OCI-LY7 (cell line): ENCODE measurements at regions not wholly inside any gene's neighbourhood (a gene's known extent, or its start where the extent isn't known, plus 50 kb on each side); places are given as distances from the start of the nearest gene placed in this dataset.
"Not testable (repeated sequence)": the region's sequence is repeated elsewhere in the genome, so short reads cannot be mapped to it uniquely, and the experiment has no call there.

Experiments used
- BruUV-seq: library from RNA; stranded (reverse); fragments of 400-500 nt; replicated peaks from 2 replicates; lab custom pipeline; 2021; lab: Mats Ljungman, UMichigan
- CTCF ChIA-PET: fragments of 300-600 bp; sonication (Branson Sonifier 250); formaldehyde crosslinking; loops from one replicate; lab custom pipeline; 2022; ENCODE audit warnings: antibody characterized with exemption; ENCODE audit not compliant: unreplicated experiment; lab: Charles Lee
- POLR2A ChIA-PET: fragments of 300-600 bp; sonication (Branson Sonifier 250); formaldehyde crosslinking; loops from one replicate; lab custom pipeline; 2022; ENCODE audit warnings: antibody characterized with exemption; lab: Charles Lee
- DNase-seq: peaks from one replicate; pipeline ENCODE4 v3.0.0-alpha.2; 2015; ENCODE audit warnings: low spot score
- H2AFZ ChIP-seq: fragments of 200-600 bp; sonication (generic), shearing (Covaris generic); 2 replicates; pipeline ENCODE4 v1.6.1; 2014; ENCODE audit warnings: mild to moderate bottlenecking, antibody characterized with exemption, low read length, moderate library complexity
- H3K27ac ChIP-seq: fragments of 200-600 bp; sonication (generic); 2 replicates; pipeline ENCODE4 v1.5.1; 2014; ENCODE audit warnings: mixed run types, low read depth, mild to moderate bottlenecking, moderate library complexity, low read length, inconsistent platforms; ENCODE audit not compliant: poor library complexity, severe bottlenecking
- H3K36me3 ChIP-seq: fragments of 200-600 bp; sonication (generic); 2 replicates; pipeline ENCODE4 v1.6.1; 2014; ENCODE audit warnings: mild to moderate bottlenecking, antibody characterized with exemption, low read length, moderate library complexity, mixed read lengths; ENCODE audit not compliant: insufficient read depth
- H3K4me1 ChIP-seq: fragments of 200-600 bp; sonication (generic); 2 replicates; pipeline ENCODE4 v1.5.1; 2014; ENCODE audit warnings: mild to moderate bottlenecking, low read length; ENCODE audit not compliant: insufficient read depth, poor library complexity, severe bottlenecking
- H3K4me2 ChIP-seq: fragments of 200-600 bp; sonication (generic); 2 replicates; pipeline ENCODE4 v1.6.1; 2014; ENCODE audit warnings: mild to moderate bottlenecking, low read length
- H3K4me3 ChIP-seq: fragments of 200-600 bp; sonication (generic); 2 replicates; pipeline ENCODE4 v1.5.1; 2014; ENCODE audit warnings: mild to moderate bottlenecking, low read depth, low read length; ENCODE audit not compliant: poor library complexity, severe bottlenecking
- H3K79me2 ChIP-seq: fragments of 200-600 bp; sonication (generic); 2 replicates; pipeline ENCODE4 v1.6.1; 2016; ENCODE audit warnings: low read depth, mild to moderate bottlenecking, low read length, moderate library complexity, mixed read lengths; ENCODE audit not compliant: insufficient read depth
- H3K9me2 ChIP-seq: fragments of 200-600 bp; sonication (generic); 2 replicates; pipeline ENCODE4 v1.6.1; 2016; ENCODE audit warnings: mild to moderate bottlenecking, low read length, mixed read lengths; ENCODE audit not compliant: insufficient read depth
- H3K9me3 ChIP-seq: fragments of 200-600 bp; sonication (generic); 2 replicates; pipeline ENCODE4 v1.6.1; 2014; ENCODE audit warnings: mild to moderate bottlenecking, mixed run types, low read length, mixed read lengths
- H4K20me1 ChIP-seq: fragments of 200-600 bp; sonication (generic); 2 replicates; pipeline ENCODE4 v1.6.1; 2014; ENCODE audit warnings: mild to moderate bottlenecking, antibody characterized with exemption, low read length, moderate library complexity, mixed read lengths; ENCODE audit not compliant: insufficient read depth
- intact Hi-C: fragments of 100-400 bp; cut with micrococcal nuclease; formaldehyde crosslinking; loops from one replicate; pipeline ENCODE4 v1.10.0; 2022; ENCODE audit not compliant: unreplicated experiment

GRCh38 chr7:29667096-29667669, 103.5 kb downstream of the PRR15 start:
- H3K4me3 ChIP-seq, H3K9me3 ChIP-seq, CTCF ChIA-PET, H3K4me2 ChIP-seq, BruUV-seq, H3K79me2 ChIP-seq, intact Hi-C loops, DNase-seq, H3K36me3 ChIP-seq, POLR2A ChIA-PET, H4K20me1 ChIP-seq, H3K27ac ChIP-seq, H3K9me2 ChIP-seq, H3K4me1 ChIP-seq, H2AFZ ChIP-seq: not testable (repeated sequence)

- BruUV-seq, CTCF ChIA-PET: not testable (repeated sequence)
These were observed 107.7 kb downstream of the PRR15 start for GRCh38 chr7:29671286-29671685.

GRCh38 chr7:29673635-29674034, 110.0 kb downstream of the PRR15 start:
- H4K20me1 ChIP-seq, CTCF ChIA-PET, H3K36me3 ChIP-seq, H3K79me2 ChIP-seq, H3K4me2 ChIP-seq, POLR2A ChIA-PET, BruUV-seq, H3K4me3 ChIP-seq, H3K9me2 ChIP-seq, intact Hi-C loops, H3K9me3 ChIP-seq, H2AFZ ChIP-seq, H3K27ac ChIP-seq, DNase-seq, H3K4me1 ChIP-seq: not testable (repeated sequence)

More at GRCh38 chr7:29671286-29671685, 107.7 kb downstream of the PRR15 start:
- intact Hi-C loops, DNase-seq, H3K4me3 ChIP-seq, H4K20me1 ChIP-seq, H3K9me2 ChIP-seq, H3K4me1 ChIP-seq, H3K36me3 ChIP-seq, H3K27ac ChIP-seq, H3K4me2 ChIP-seq, POLR2A ChIA-PET, H3K79me2 ChIP-seq, H2AFZ ChIP-seq, H3K9me3 ChIP-seq: not testable (repeated sequence)

GRCh38 chr7:29674626-29675025, 111.0 kb downstream of the PRR15 start:
- POLR2A ChIA-PET, BruUV-seq, H4K20me1 ChIP-seq, H3K4me1 ChIP-seq, intact Hi-C loops, H3K79me2 ChIP-seq, H2AFZ ChIP-seq, H3K27ac ChIP-seq, DNase-seq, H3K4me3 ChIP-seq, H3K4me2 ChIP-seq, H3K36me3 ChIP-seq, CTCF ChIA-PET, H3K9me3 ChIP-seq, H3K9me2 ChIP-seq: not testable (repeated sequence)

- intact Hi-C loops, H3K4me2 ChIP-seq, H4K20me1 ChIP-seq, H3K9me2 ChIP-seq, BruUV-seq, H3K27ac ChIP-seq, CTCF ChIA-PET, H3K9me3 ChIP-seq, H3K79me2 ChIP-seq, DNase-seq, H3K4me3 ChIP-seq, H3K4me1 ChIP-seq, H3K36me3 ChIP-seq, H2AFZ ChIP-seq: not testable (repeated sequence)
- POLR2A ChIA-PET: interaction anchor here (0.6 to 0.7 kb wide), 2 partner anchors 70 to 1616 kb away, joined by 3 read pairs; no protein-coding TSS in a partner anchor
These were observed 113.6 kb downstream of the PRR15 start for GRCh38 chr7:29677254-29677653.

GRCh38 chr7:29679963-29680362, 116.3 kb downstream of the PRR15 start:
- H4K20me1 ChIP-seq, H3K4me2 ChIP-seq, H3K36me3 ChIP-seq, H2AFZ ChIP-seq, H3K27ac ChIP-seq, H3K79me2 ChIP-seq, POLR2A ChIA-PET, BruUV-seq, H3K9me3 ChIP-seq, CTCF ChIA-PET, intact Hi-C loops, H3K4me3 ChIP-seq, H3K9me2 ChIP-seq, H3K4me1 ChIP-seq, DNase-seq: not testable (repeated sequence)
